DND-41 (cell line): ENCODE measurements at regions not wholly inside any gene's neighbourhood (a gene's known extent, or its start where the extent isn't known, plus 50 kb on each side); places are given as distances from the start of the nearest gene placed in this dataset.

ENCODE experiments used
- ATAC-seq: fragments of 200-7000 bp; cut with Tn5 transposase; 3 replicates; pipeline ENCODE4 v1.9.1; 2021; ENCODE audit warnings: low read depth; ENCODE audit not compliant: insufficient read depth
- DNase-seq: peaks from one replicate; pipeline ENCODE4 v3.0.0-alpha.2; 2020
- H2AFZ ChIP-seq: 2 replicates; pipeline ENCODE4 v1.6.0; 2012; ENCODE audit warnings: low read depth, low read length
- H3K27ac ChIP-seq: 2 replicates; pipeline ENCODE4 v1.5.1; 2012; ENCODE audit warnings: low read length, inconsistent platforms
- H3K27me3 ChIP-seq: fragments of 200-600 bp; sonication (generic); 2 replicates; pipeline ENCODE4 v1.6.0; 2012; ENCODE audit warnings: low read length, mild to moderate bottlenecking, inconsistent platforms; ENCODE audit not compliant: insufficient read depth, poor library complexity
- H3K36me3 ChIP-seq: 2 replicates; pipeline ENCODE4 v1.5.1; 2012; ENCODE audit warnings: low read length, inconsistent platforms; ENCODE audit not compliant: insufficient read depth
- H3K4me1 ChIP-seq: 2 replicates; pipeline ENCODE4 v1.5.1; 2012; ENCODE audit warnings: mild to moderate bottlenecking, low read length; ENCODE audit not compliant: insufficient read depth
- H3K4me2 ChIP-seq: 2 replicates; pipeline ENCODE4 v1.6.0; 2012; ENCODE audit warnings: mild to moderate bottlenecking, moderate library complexity, low read length, inconsistent platforms; ENCODE audit not compliant: insufficient read depth
- H3K4me3 ChIP-seq, 2 experiments: fragments of 200-600 bp in 1 of 2; shearing (Covaris generic) in 1 of 2; 2 replicates each; pipeline ENCODE4 v1.5.1; 2012 to 2016; ENCODE audit warnings: inconsistent platforms in 2 of 2, low read length in 2 of 2, mild to moderate bottlenecking in 2 of 2, low read depth in 1 of 2, moderate library complexity in 1 of 2
- H3K79me2 ChIP-seq: 2 replicates; pipeline ENCODE4 v1.6.0; 2012; ENCODE audit warnings: low read length, inconsistent platforms; ENCODE audit not compliant: insufficient read depth
- H3K9ac ChIP-seq: 2 replicates; pipeline ENCODE4 v1.6.0; 2012; ENCODE audit warnings: low read depth, mild to moderate bottlenecking, inconsistent platforms, low read length, moderate library complexity
- H3K9me3 ChIP-seq: 2 replicates; pipeline ENCODE4 v1.5.1; 2012; ENCODE audit warnings: low read length, moderate library complexity, mild to moderate bottlenecking, inconsistent platforms; ENCODE audit not compliant: insufficient read depth, severe bottlenecking
- H4K20me1 ChIP-seq: 2 replicates; pipeline ENCODE4 v1.6.0; 2012; ENCODE audit warnings: low read length; ENCODE audit not compliant: insufficient read depth
- EZH2 ChIP-seq: IDR thresholded peaks from 3 replicates; pipeline ENCODE4 v1.6.1; 2012; ENCODE audit warnings: borderline replicate concordance, low read depth, mild to moderate bottlenecking, moderate library complexity, low read length, inconsistent platforms; ENCODE audit not compliant: severe bottlenecking
- TF ChIP-seq, protein P1 (sequence below): IDR thresholded peaks from 2 replicates; pipeline ENCODE4 v1.5.1; 2012; ENCODE audit warnings: borderline replicate concordance, low read length, moderate library complexity, mild to moderate bottlenecking; ENCODE audit not compliant: poor library complexity, severe bottlenecking; ENCODE audit errors: extremely low read depth

DNA sequence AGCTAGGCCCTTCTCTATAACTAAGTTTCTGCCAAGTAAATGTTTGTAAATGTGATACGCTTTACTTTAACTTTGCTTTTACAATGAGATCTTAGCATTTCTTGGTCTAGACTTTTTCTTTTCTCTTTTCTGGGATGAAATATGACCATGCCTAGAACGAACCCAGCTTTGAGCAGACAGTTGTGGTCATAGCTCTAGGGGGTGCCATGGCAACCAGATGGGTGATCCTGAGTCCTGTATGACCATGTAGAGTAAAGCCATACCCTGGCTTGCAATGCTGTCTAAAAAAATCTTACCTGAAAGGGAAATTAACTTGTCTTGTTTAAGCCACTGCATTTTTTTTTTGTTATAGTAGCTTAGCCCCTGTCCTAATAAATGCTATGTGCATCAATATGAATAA is 956.3 kb downstream of the SLC4A3 start:
- TF ChIP-seq EZH2 = no peak
- TF ChIP-seq, protein P1, sequence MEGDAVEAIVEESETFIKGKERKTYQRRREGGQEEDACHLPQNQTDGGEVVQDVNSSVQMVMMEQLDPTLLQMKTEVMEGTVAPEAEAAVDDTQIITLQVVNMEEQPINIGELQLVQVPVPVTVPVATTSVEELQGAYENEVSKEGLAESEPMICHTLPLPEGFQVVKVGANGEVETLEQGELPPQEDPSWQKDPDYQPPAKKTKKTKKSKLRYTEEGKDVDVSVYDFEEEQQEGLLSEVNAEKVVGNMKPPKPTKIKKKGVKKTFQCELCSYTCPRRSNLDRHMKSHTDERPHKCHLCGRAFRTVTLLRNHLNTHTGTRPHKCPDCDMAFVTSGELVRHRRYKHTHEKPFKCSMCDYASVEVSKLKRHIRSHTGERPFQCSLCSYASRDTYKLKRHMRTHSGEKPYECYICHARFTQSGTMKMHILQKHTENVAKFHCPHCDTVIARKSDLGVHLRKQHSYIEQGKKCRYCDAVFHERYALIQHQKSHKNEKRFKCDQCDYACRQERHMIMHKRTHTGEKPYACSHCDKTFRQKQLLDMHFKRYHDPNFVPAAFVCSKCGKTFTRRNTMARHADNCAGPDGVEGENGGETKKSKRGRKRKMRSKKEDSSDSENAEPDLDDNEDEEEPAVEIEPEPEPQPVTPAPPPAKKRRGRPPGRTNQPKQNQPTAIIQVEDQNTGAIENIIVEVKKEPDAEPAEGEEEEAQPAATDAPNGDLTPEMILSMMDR = no peak
- no peak for ATAC-seq
- H2AFZ ChIP-seq = no peak overlapping the region
- H3K4me2 ChIP-seq = no peak overlapping the region
- H3K27me3 ChIP-seq = no peaks in the 10 kb centered on the region
- H3K36me3 ChIP-seq = no peaks in the 10 kb centered on the region
- H3K9me3 ChIP-seq = no peaks in the 10 kb centered on the region
- H3K27ac ChIP-seq = no peak overlapping the region
- H3K79me2 ChIP-seq = no peaks in the 10 kb centered on the region
- H4K20me1 ChIP-seq = no peaks in the 10 kb centered on the region
- H3K4me3 ChIP-seq = no peak overlapping the region
- DNase-seq = no peak
- no peak overlapping the region for H3K9ac ChIP-seq
- no peaks in the 10 kb centered on the region for H3K4me1 ChIP-seq

DNA sequence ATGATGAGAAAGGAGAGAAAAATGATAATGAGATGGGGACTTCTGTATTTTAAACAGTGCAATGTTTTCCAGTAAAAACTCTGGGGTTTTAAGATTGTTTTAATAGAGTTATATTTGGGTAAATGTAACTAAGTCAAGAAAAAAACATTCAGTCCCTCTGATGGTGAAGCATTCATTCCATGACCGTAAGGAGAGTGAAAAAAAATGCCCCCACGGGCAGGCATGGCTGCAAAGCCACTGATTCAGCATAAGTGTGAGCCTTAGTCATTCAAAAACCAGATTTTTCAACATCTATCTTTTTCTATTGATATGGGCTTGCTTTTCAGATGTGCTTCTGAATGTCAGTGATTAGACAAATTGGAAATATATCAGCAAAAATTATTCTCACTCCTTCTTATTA is 957.8 kb downstream of the SLC4A3 start:
- H3K9me3 ChIP-seq = no peaks in the 10 kb centered on the region
- ATAC-seq (no peak), DNase-seq (no peak)
- no peaks in the 10 kb centered on the region for H3K36me3 ChIP-seq
- H4K20me1 ChIP-seq = no peaks in the 10 kb centered on the region
- TF ChIP-seq, protein P1 = no peak
- no peak for TF ChIP-seq EZH2
- no peak overlapping the region for H3K27ac ChIP-seq
- H3K27me3 ChIP-seq = no peaks in the 10 kb centered on the region
- H3K4me3 ChIP-seq = no peak overlapping the region
- no peaks in the 10 kb centered on the region for H3K4me1 ChIP-seq
- no peak overlapping the region for H3K9ac ChIP-seq
- no peak overlapping the region for H3K4me2 ChIP-seq
- H3K79me2 ChIP-seq = no peaks in the 10 kb centered on the region
- no peak overlapping the region for H2AFZ ChIP-seq

DNA sequence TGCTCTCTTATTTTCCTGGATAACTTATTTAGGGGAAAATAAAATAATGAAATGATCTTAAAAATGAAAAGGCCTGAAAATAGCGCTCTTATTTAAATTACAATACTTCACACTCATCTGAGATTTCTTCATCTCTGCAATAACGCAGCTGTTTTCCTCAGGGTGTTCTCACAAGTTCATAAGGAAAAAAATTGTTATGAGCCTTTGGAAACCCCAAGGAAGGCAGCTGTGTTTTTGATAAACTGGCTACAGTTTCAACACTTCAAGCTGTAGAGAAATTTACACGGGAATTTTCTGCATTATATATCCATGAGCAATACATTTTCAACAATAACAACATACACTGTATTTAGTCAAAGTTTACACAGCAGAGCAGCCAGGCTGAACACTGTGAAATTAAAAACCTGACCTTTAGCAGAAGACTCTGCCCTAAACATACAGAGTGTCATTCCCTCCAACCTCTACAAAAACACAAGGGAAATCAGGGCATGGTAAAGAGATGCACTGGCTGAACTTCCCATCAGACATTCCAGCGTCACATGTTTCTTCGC is 959.6 kb downstream of the SLC4A3 start:
- DNase-seq (no peak), ATAC-seq (no peak)
- Histone ChIP-seq H2AFZ (no peak overlapping the region), H3K36me3 (no peaks in the 10 kb centered on the region), H3K27me3 (no peaks in the 10 kb centered on the region), H3K9ac (no peak overlapping the region), H4K20me1 (no peaks in the 10 kb centered on the region), H3K4me3 (no peak overlapping the region), H3K79me2 (no peaks in the 10 kb centered on the region), H3K4me1 (no peaks in the 10 kb centered on the region), H3K4me2 (no peak overlapping the region), H3K9me3 (no peaks in the 10 kb centered on the region), H3K27ac (no peak overlapping the region)
- TF ChIP-seq EZH2 = no peak
- TF ChIP-seq, protein P1 = no peak

DNA sequence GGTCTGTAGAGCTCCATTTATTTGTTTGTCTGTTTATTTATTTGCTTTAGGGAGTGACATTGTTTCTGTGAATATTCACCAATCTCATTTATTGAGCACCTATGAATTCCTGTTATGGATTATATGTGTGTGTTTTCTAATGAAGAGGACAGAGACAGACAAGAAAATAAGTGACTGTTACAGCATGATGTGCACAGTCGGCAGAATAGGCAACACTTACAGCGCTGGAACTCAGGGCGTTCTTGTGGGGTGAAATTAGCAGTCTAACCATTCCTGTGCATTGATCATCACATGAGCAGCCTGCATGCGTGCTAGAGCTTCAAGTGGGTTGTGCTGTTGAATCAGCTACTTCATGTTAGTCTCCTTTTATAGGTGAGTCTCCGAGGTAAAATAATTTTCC is 960.7 kb downstream of the SLC4A3 start:
- no peak for DNase-seq

More for the DNA sequence above, 960.7 kb downstream of the SLC4A3 start:
- Histone ChIP-seq H3K9ac (no peak overlapping the region), H3K4me2 (no peak overlapping the region), H4K20me1 (no peaks in the 10 kb centered on the region), H3K27ac (no peak overlapping the region), H3K79me2 (no peaks in the 10 kb centered on the region), H3K9me3 (no peaks in the 10 kb centered on the region), H3K4me3 (no peak overlapping the region), H2AFZ (no peak overlapping the region), H3K4me1 (no peaks in the 10 kb centered on the region), H3K27me3 (no peaks in the 10 kb centered on the region), H3K36me3 (no peaks in the 10 kb centered on the region)
- TF ChIP-seq, protein P1 = no peak
- no peak for TF ChIP-seq EZH2
- ATAC-seq = no peak
